ENCODE measurements at regions not wholly inside any gene's neighbourhood (a gene's known extent, or its start where the extent isn't known, plus 50 kb on each side); places are given as distances from the start of the nearest gene placed in this dataset.

- TF ChIP-seq CTCF (conservative IDR thresholded peaks at IDR 0.05; ENCODE audit: low read depth, low read length) (no peak), EZH2 (IDR thresholded peaks at IDR 0.05; ENCODE audit: borderline replicate concordance, low read depth, low read length, poor library complexity, severe bottlenecking) (no peak)
Measured at GRCh38 chr2:7861910-7862702, 819.8 kb upstream of the ID2 start.
